HFF-Myc (cell line): ENCODE measurements at regions not wholly inside any gene's neighbourhood (a gene's known extent, or its start where the extent isn't known, plus 50 kb on each side); places are given as distances from the start of the nearest gene placed in this dataset.

Experiments
- DNase-seq: peaks from one replicate; pipeline ENCODE4 v3.0.0-alpha.2; 2011; ENCODE audit warnings: low read depth; ENCODE audit errors: extremely low read depth
- H3K4me3 ChIP-seq: replicated peaks from 2 replicates; pipeline ENCODE4 v1.5.1; 2011; ENCODE audit warnings: low read depth, mild to moderate bottlenecking, control low read depth, low read length
- TF ChIP-seq, protein P1 (sequence below): IDR thresholded peaks from 2 replicates; pipeline ENCODE4 v1.5.1; 2012; ENCODE audit warnings: mild to moderate bottlenecking, low read depth, low read length, control low read depth; ENCODE audit errors: missing control alignments

DNA sequence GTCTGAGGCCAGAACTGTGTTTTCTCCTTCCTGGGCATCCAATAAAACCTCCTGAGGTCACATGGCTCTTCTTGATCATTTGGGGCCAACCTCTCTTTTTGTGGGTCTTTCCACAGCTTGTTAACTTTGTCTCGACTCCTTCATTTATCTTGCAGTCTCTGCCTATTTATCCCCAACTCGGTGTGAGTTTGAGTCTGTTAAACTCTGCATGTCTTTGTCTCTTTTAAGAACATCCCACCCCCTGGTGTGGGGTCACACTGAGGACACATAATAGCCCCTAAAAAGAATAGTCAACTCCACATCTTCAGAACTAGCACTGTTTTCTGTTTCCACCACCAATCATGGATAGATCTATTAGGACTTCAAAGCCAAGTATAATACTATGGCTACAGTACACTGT is 187.2 kb downstream of the TLE3 start:
- no peak for DNase-seq
- TF ChIP-seq, protein P1, sequence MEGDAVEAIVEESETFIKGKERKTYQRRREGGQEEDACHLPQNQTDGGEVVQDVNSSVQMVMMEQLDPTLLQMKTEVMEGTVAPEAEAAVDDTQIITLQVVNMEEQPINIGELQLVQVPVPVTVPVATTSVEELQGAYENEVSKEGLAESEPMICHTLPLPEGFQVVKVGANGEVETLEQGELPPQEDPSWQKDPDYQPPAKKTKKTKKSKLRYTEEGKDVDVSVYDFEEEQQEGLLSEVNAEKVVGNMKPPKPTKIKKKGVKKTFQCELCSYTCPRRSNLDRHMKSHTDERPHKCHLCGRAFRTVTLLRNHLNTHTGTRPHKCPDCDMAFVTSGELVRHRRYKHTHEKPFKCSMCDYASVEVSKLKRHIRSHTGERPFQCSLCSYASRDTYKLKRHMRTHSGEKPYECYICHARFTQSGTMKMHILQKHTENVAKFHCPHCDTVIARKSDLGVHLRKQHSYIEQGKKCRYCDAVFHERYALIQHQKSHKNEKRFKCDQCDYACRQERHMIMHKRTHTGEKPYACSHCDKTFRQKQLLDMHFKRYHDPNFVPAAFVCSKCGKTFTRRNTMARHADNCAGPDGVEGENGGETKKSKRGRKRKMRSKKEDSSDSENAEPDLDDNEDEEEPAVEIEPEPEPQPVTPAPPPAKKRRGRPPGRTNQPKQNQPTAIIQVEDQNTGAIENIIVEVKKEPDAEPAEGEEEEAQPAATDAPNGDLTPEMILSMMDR, result no peak
- no peak overlapping the region for H3K4me3 ChIP-seq

DNA sequence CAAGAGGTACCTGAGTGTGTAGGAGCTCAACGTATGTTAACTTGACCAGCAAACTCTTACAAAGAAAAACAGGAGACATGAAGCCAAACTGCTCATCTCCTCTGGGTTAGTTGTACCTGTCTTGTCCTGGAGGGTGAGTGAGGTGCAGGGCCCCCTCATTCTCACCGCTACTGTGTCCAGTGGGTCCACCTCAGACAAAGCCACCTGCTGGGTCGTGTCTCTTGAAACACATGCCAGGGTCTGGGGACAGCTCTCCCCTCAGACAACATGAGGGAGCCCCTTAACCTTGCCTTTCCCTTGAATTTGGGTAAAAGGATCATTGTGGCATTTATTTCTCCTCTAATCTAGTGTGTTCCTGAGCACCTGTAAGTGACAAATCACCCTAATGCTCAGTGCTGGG is 185.6 kb downstream of the TLE3 start:
- no peak for DNase-seq
- TF ChIP-seq, protein P1, result no peak
- no peak overlapping the region for H3K4me3 ChIP-seq

DNA sequence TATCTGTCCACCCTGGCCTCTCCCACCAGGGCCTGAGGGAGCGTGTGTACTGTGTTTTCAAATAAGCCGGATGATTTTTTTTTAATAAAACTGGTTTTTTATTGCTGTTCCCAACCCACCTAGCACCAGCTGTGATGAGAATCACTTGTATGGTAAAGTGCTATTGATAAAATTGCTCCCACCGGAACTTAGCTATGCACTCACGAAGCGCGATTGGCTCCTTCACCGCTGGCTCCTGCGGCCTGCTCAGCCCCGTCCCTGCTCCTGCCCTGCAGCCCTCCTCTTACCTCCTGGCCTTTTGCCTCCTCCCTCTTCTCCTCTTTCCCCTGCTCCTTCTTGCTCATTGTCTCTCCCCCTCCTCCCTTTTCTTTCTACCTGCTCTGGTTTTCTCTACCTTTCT is 183.7 kb downstream of the TLE3 start:
- DNase-seq, result no peak
- TF ChIP-seq, protein P1, result no peak
- no peak overlapping the region for H3K4me3 ChIP-seq

DNA sequence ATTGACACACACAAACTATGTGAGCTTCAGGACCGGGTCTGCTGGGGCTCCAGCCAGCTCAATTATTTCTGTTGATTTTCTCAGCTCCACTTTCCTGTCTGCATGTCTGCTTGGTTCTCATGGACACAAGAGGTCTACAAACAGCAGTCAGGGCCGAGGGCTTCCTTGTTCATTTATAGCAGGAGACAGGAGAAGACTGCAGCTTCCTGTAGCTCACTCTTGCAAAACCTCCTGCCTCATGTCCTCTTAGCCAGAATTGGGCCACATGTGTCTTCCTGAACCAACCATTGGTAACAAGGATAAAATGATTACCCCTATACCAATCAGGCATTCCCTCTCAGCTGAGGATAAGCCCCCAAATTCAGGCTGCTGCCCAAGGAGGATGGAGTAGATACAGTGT is 182.8 kb downstream of the TLE3 start:
- H3K4me3 ChIP-seq, result no peak overlapping the region
- TF ChIP-seq, protein P1, result no peak
- no peak for DNase-seq

DNA sequence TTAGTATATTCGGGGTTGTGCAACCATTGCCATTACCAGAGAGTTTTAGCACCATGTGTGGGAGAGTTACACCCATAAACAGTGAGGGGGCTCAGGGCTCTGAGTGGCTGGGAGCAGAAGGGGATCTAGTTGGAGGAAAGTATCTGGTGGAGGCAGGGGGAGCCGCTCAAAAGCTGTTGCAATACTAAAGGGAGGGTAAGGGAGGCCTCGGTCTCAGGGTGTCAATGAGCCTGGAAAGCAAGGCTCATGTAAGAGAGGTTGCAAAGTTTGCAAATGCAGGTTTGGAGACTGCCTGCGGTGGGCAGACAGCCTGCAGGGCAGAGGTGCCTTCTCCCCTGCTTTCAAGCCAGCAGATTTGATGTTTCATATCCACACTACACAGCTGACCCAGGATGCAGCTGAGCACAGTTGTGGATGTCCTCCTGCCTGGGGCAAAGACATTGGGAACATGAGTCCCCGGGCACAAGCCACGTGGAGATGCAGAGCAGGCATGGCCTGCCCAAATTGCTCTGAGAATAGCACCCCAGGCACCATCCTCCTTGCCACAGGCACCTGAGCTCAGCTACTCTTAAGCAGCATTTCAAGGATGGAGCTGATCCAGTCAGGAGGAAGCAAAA is 181.4 kb downstream of the TLE3 start:
- H3K4me3 ChIP-seq, result no peak overlapping the region
- TF ChIP-seq, protein P1, result no peak
- no peak for DNase-seq

DNA sequence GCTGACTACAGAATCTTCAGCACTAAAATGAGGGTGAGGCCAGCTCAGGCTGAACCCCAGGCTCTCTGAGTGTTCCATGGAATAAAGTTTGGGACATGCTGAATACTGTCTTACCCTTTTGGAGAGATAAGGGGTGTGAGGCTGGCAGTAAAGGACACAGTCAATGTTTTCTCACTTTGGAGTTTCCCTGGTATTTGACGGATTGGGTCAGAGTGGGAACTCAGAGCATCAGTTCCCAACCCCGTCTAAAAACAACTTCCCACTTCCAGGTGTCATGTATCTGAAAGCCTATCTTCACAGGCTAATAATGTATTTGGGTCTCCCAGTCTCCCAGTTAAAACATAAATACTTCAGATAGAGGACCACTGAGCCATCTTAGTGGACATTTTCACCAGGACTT is 180.7 kb downstream of the TLE3 start:
- DNase-seq, result no peak
- TF ChIP-seq, protein P1, result no peak
- no peak overlapping the region for H3K4me3 ChIP-seq

DNA sequence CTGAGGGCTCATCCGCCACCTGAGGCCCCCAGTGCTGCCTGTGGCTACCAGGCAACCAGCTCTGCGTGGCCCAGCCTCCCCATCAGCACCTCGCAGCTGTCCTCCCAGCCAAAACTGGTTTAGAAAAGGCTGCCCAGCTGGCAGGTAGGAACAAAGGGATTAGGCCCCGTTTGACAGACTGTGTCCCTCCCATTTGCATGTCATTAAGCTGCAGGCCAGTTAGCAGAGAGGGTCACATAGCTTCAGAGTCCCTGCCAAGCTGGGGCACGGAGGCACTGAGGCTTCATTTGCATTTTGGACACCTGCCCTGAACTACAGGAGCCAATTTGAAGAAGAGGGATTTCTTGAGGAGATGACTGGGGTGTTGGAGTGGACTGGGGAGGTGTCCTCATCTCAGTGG is 177.9 kb downstream of the TLE3 start:
- TF ChIP-seq, protein P1, result no peak
- DNase-seq, result no peak
- no peak overlapping the region for H3K4me3 ChIP-seq
